22Rv1 (cell line): ENCODE measurements at regions not wholly inside any gene's neighbourhood (a gene's known extent, or its start where the extent isn't known, plus 50 kb on each side); places are given as distances from the start of the nearest gene placed in this dataset.

ENCODE experiments used
- ZFX ChIP-seq: fragments of 450-650 bp; IDR thresholded peaks from 2 replicates; pipeline ENCODE4 v1.6.1; 2017; ENCODE audit warnings: antibody characterized with exemption, borderline replicate concordance
- TF ChIP-seq, protein P1 (sequence below): fragments of 450-650 bp; IDR thresholded peaks from 2 replicates; pipeline ENCODE4 v1.5.1; 2017; ENCODE audit warnings: mild to moderate bottlenecking

DNA sequence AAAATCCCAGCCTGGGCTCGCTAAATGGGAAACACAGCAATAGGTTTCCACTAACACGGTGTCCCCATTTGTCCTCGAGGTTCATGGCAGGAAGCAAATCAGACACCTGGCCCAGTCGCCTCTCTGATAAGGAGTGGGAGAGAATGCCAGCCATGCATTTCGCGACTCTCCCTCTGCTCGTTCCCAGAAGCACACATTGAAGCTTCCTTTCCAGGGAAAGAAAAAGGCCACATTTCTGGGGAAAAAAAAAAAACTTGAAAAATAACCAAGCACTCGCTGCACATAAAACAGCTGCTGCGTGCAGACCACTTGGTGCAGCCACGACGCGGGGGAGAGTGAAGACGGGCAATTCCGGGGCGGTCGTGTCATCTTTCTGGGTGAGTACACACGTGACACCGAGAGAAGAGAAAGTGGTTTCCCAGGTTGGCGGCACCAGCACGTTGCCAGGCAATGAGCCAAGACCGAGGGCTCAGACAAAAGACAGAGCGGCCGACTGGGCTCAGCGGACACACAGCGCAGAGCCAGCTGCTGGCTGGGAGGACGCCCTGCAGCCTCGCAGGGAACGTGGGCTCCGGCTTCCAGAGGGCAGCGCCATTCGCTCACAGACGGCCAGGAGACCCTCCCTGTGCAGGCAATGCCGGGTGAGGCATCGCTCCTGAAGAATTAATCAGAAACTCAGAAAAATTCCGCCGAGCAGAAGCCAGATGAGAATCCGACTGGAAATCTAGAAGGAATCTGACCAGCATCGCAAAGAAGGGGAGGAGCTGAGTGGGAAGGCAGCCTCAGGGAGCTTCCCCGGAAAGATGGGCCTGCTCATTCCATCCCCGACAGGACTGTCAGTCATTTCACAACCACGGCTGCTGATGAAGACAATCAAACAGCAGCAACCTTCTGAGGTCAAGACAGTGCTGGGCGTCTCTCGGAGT lies 83.2 kb upstream of the IRS2 start:
- TF ChIP-seq, protein P1, sequence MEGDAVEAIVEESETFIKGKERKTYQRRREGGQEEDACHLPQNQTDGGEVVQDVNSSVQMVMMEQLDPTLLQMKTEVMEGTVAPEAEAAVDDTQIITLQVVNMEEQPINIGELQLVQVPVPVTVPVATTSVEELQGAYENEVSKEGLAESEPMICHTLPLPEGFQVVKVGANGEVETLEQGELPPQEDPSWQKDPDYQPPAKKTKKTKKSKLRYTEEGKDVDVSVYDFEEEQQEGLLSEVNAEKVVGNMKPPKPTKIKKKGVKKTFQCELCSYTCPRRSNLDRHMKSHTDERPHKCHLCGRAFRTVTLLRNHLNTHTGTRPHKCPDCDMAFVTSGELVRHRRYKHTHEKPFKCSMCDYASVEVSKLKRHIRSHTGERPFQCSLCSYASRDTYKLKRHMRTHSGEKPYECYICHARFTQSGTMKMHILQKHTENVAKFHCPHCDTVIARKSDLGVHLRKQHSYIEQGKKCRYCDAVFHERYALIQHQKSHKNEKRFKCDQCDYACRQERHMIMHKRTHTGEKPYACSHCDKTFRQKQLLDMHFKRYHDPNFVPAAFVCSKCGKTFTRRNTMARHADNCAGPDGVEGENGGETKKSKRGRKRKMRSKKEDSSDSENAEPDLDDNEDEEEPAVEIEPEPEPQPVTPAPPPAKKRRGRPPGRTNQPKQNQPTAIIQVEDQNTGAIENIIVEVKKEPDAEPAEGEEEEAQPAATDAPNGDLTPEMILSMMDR = no peak
- no peak for TF ChIP-seq ZFX
